ENCODE measurements at regions not wholly inside any gene's neighbourhood (a gene's known extent, or its start where the extent isn't known, plus 50 kb on each side); places are given as distances from the start of the nearest gene placed in this dataset.

DNA sequence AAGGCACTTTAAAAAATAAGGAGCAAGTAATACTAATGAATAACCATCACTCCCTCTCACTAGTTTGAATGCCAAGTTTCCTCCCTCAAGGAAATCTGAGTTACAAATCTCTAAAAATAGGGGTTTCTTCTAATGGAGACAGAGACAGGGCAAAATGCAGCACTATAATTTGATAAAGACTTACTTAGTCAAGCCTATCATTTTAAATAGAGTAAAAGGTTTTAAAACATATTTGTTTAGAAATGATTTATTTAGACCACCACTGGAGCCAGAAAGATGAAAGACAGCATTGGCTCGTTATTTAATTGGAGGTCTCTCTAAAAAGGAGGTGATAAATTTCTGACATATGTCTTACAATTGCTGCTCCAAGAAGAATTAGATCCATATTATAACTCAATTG, 228.7 kb downstream of the TLE1 start:
- TF ChIP-seq, protein P1, sequence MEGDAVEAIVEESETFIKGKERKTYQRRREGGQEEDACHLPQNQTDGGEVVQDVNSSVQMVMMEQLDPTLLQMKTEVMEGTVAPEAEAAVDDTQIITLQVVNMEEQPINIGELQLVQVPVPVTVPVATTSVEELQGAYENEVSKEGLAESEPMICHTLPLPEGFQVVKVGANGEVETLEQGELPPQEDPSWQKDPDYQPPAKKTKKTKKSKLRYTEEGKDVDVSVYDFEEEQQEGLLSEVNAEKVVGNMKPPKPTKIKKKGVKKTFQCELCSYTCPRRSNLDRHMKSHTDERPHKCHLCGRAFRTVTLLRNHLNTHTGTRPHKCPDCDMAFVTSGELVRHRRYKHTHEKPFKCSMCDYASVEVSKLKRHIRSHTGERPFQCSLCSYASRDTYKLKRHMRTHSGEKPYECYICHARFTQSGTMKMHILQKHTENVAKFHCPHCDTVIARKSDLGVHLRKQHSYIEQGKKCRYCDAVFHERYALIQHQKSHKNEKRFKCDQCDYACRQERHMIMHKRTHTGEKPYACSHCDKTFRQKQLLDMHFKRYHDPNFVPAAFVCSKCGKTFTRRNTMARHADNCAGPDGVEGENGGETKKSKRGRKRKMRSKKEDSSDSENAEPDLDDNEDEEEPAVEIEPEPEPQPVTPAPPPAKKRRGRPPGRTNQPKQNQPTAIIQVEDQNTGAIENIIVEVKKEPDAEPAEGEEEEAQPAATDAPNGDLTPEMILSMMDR (conservative IDR thresholded peaks at IDR 0.05; ENCODE audit: low read length): no peak
- TF ChIP-seq EZH2phosphoT487 (IDR thresholded peaks at IDR 0.05; ENCODE audit: borderline replicate concordance): no peak

Measured in Loucy (cell line).